Fibroblast of lung (primary cell): ENCODE measurements at regions not wholly inside any gene's neighbourhood (a gene's known extent, or its start where the extent isn't known, plus 50 kb on each side); places are given as distances from the start of the nearest gene placed in this dataset.

ENCODE experiments used
- DNase-seq, 2 donors: peaks; one replicate each; pipeline versions ENCODE4 v3.0.0 to v3.0.0-alpha.2; 2010; ENCODE audit warnings: low read depth in 2 of 2
- H2AFZ ChIP-seq: 2 replicates; pipeline ENCODE4 v1.5.1; 2012; ENCODE audit warnings: low read length, control low read depth, inconsistent platforms
- H3K27ac ChIP-seq: 2 replicates; pipeline ENCODE4 v1.5.1; 2011; ENCODE audit warnings: low read length, control low read depth; ENCODE audit not compliant: insufficient read depth
- H3K27me3 ChIP-seq: 2 replicates; pipeline ENCODE4 v1.5.1; 2011; ENCODE audit warnings: mild to moderate bottlenecking, low read length; ENCODE audit not compliant: control insufficient read depth, insufficient read depth
- H3K36me3 ChIP-seq: 2 replicates; pipeline ENCODE4 v1.5.1; 2011; ENCODE audit warnings: low read length; ENCODE audit not compliant: control insufficient read depth, insufficient read depth
- H3K4me1 ChIP-seq: 2 replicates; pipeline ENCODE4 v1.5.1; 2011; ENCODE audit warnings: low read length; ENCODE audit not compliant: control insufficient read depth, insufficient read depth; ENCODE audit errors: extremely low read depth
- H3K4me2 ChIP-seq: 2 replicates; pipeline ENCODE4 v1.5.1; 2011; ENCODE audit warnings: low read length, control low read depth; ENCODE audit not compliant: insufficient read depth; ENCODE audit errors: extremely low read depth
- H3K4me3 ChIP-seq, 4 experiments: fragments of 200-600 bp in 1 of 4; sonication (generic) in 1 of 4; replicated peaks in 1 of 4; 2 replicates each; pipeline ENCODE4 v1.5.1; 2011 to 2016; ENCODE audit warnings: low read length in 4 of 4, low read depth in 3 of 4, mild to moderate bottlenecking in 3 of 4, control low read depth in 2 of 4, inconsistent platforms in 1 of 4, mixed read lengths in 1 of 4; ENCODE audit not compliant: insufficient read depth in 1 of 4; ENCODE audit errors: control extremely low read depth in 1 of 4
- H3K79me2 ChIP-seq: 2 replicates; pipeline ENCODE4 v1.5.1; 2012; ENCODE audit warnings: mild to moderate bottlenecking, low read length, inconsistent platforms; ENCODE audit not compliant: control insufficient read depth, insufficient read depth
- H3K9ac ChIP-seq: 2 replicates; pipeline ENCODE4 v1.5.1; 2011; ENCODE audit warnings: mild to moderate bottlenecking, low read length, control low read depth; ENCODE audit not compliant: insufficient read depth
- H3K9me3 ChIP-seq: 2 replicates; pipeline ENCODE4 v1.5.1; 2012; ENCODE audit warnings: low read depth, low read length; ENCODE audit not compliant: control insufficient read depth, insufficient read depth
- H4K20me1 ChIP-seq: 2 replicates; pipeline ENCODE4 v1.5.1; 2011; ENCODE audit warnings: low read length; ENCODE audit not compliant: control insufficient read depth, insufficient read depth; ENCODE audit errors: extremely low read depth
- EZH2 ChIP-seq: IDR thresholded peaks from 2 replicates; pipeline ENCODE4 v1.5.1; 2012; ENCODE audit warnings: low read length, control low read depth, mild to moderate bottlenecking; ENCODE audit errors: missing control alignments
- TF ChIP-seq, protein P1 (sequence below), 2 donors: IDR thresholded peaks in 1 of 2; conservative IDR thresholded peaks in 1 of 2; 1 replicate in 1 of 2; 2 replicates in 1 of 2; pipeline ENCODE4 v1.5.1; 2011 to 2012; ENCODE audit warnings: low read length in 2 of 2, control low read depth in 1 of 2, inconsistent platforms in 1 of 2, low read depth in 1 of 2, mild to moderate bottlenecking in 1 of 2

DNA sequence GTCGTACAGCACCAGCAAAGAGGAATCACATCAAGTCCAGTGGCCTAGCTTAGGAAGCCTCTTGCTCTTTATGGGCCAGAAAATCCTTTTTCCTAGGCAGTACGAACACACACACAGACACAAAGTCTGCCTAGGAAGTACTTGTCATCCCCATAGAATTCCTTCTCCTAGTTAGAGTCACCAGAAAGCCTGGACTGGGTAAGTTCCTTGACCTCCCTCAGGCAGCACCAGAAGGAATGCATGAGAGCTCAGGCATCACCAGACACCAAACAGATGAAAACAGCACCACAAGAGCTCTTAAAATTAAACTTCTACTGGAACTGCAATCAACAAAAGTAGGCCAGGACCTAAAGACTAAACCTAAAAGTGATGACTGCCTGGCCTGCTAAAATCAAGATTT lies 192.9 kb upstream of the CCDC54 start:
- Histone ChIP-seq H3K9ac (no peak overlapping the region), H3K4me1 (no peaks in the 10 kb centered on the region), H3K9me3 (no peaks in the 10 kb centered on the region), H3K27me3 (no peaks in the 10 kb centered on the region), H3K4me2 (no peak overlapping the region), H3K36me3 (no peaks in the 10 kb centered on the region), H4K20me1 (no peaks in the 10 kb centered on the region), H3K79me2 (no peaks in the 10 kb centered on the region), H3K4me3 (no peak overlapping the region), H3K27ac (no peak overlapping the region), H2AFZ (no peak overlapping the region)
- DNase-seq: peak in 1 of 2 donors; percentile 16
- TF ChIP-seq, protein P1, sequence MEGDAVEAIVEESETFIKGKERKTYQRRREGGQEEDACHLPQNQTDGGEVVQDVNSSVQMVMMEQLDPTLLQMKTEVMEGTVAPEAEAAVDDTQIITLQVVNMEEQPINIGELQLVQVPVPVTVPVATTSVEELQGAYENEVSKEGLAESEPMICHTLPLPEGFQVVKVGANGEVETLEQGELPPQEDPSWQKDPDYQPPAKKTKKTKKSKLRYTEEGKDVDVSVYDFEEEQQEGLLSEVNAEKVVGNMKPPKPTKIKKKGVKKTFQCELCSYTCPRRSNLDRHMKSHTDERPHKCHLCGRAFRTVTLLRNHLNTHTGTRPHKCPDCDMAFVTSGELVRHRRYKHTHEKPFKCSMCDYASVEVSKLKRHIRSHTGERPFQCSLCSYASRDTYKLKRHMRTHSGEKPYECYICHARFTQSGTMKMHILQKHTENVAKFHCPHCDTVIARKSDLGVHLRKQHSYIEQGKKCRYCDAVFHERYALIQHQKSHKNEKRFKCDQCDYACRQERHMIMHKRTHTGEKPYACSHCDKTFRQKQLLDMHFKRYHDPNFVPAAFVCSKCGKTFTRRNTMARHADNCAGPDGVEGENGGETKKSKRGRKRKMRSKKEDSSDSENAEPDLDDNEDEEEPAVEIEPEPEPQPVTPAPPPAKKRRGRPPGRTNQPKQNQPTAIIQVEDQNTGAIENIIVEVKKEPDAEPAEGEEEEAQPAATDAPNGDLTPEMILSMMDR (conservative IDR thresholded peaks at IDR 0.05 in 1 of 2, IDR thresholded peaks at IDR 0.05 in 1 of 2; ENCODE audit: low read depth in 1 of 2, low read length in 2 of 2): no peak
- no peak for TF ChIP-seq EZH2

DNA sequence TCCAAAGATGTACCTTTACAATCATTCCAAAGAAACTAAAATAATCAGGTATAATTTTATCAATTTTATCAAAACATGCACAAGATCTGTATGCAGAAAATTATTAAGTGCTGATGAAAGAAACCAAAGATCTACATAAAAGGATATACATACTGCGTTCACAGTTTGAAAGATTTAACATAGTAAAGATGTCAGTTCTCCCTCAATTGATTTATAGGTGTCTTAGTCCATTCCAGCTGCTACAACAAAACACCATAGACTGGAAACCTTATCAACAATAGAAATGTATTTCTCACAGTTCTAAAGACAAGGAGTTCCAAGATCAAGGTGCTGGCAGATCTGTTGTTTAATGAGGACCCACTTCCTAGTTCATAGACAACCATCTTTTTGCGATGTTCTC lies 189.0 kb upstream of the CCDC54 start:
- H3K36me3 ChIP-seq: no peaks in the 10 kb centered on the region
- DNase-seq: no peak
- H3K79me2 ChIP-seq: no peaks in the 10 kb centered on the region
- no peak overlapping the region for H3K9ac ChIP-seq
- no peaks in the 10 kb centered on the region for H3K9me3 ChIP-seq
- no peak overlapping the region for H3K4me3 ChIP-seq
- no peak overlapping the region for H3K27ac ChIP-seq
- no peaks in the 10 kb centered on the region for H3K27me3 ChIP-seq
- H4K20me1 ChIP-seq: no peaks in the 10 kb centered on the region
- H3K4me2 ChIP-seq: no peak overlapping the region
- no peak overlapping the region for H2AFZ ChIP-seq
- H3K4me1 ChIP-seq: no peaks in the 10 kb centered on the region
- TF ChIP-seq EZH2: no peak
- TF ChIP-seq, protein P1 (conservative IDR thresholded peaks at IDR 0.05 in 1 of 2, IDR thresholded peaks at IDR 0.05 in 1 of 2; ENCODE audit: low read depth in 1 of 2, low read length in 2 of 2): no peak

DNA sequence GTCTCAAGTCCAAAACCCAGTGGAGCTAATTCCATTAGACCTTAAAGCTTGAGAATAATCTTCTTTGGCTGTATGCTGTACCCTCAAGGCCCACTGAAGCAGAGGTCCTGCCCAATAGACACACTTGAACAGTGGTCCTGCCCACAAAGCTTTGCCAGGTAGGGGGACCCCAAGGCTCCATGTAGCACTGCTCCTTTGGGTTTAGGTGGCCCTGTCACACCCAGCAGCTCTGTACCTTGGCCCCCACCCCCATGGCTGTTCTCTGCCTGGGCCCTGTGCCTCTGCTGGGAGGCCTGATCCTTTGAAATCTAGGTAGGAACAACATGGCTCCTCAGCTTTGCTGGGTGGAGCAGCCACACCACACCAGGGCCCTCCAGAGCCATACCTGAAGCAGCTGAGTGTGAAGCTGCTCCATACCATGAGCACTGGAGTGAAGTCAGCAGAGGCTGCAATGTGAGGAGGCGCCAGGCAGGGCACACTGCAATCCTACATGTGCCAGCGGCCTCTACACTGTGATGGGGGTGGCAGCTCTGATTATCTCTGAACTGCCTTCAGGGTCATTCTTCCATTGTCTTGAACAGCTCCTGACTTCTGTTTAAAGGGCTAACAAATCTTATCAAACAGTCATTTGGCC lies 188.0 kb upstream of the CCDC54 start:
- DNase-seq: no peak
- no peaks in the 10 kb centered on the region for H4K20me1 ChIP-seq
- H3K4me3 ChIP-seq: no peak overlapping the region
- H3K36me3 ChIP-seq: no peaks in the 10 kb centered on the region
- H3K4me1 ChIP-seq: no peaks in the 10 kb centered on the region
- H3K79me2 ChIP-seq: no peaks in the 10 kb centered on the region
- H3K4me2 ChIP-seq: no peak overlapping the region
- no peak overlapping the region for H3K27ac ChIP-seq
- H3K9me3 ChIP-seq: no peaks in the 10 kb centered on the region
- H3K9ac ChIP-seq: no peak overlapping the region
- TF ChIP-seq EZH2: no peak
- TF ChIP-seq, protein P1 (conservative IDR thresholded peaks at IDR 0.05 in 1 of 2, IDR thresholded peaks at IDR 0.05 in 1 of 2; ENCODE audit: low read depth in 1 of 2, low read length in 2 of 2): no peak
- no peaks in the 10 kb centered on the region for H3K27me3 ChIP-seq
- H2AFZ ChIP-seq: no peak overlapping the region
